NCI-H1092 (cell line): ENCODE measurements at regions not wholly inside any gene's neighbourhood (a gene's known extent, or its start where the extent isn't known, plus 50 kb on each side); places are given as distances from the start of the nearest gene placed in this dataset.
"Not testable (repeated sequence)": the region's sequence is repeated elsewhere in the genome, so short reads cannot be mapped to it uniquely, and the experiment has no call there.

Experiments used
- DNase-seq: peaks from one replicate; lab custom pipeline; 2025; lab: John Stamatoyannopoulos, UW

- not testable (repeated sequence) for DNase-seq
Observed at GRCh38 chr5:177857642-177858200, 75.0 kb upstream of the FAM153A start.

GRCh38 chr5:177856474-177856873 is 73.8 kb upstream of the FAM153A start:
- not testable (repeated sequence) for DNase-seq

GRCh38 chr5:177847914-177848313 is 65.2 kb upstream of the FAM153A start:
- not testable (repeated sequence) for DNase-seq

- DNase-seq, result not testable (repeated sequence)
Observed at GRCh38 chr5:177846598-177846997, 63.9 kb upstream of the FAM153A start.

- not testable (repeated sequence) for DNase-seq
Observed at GRCh38 chr5:177845906-177846305, 63.2 kb upstream of the FAM153A start.

- DNase-seq, result not testable (repeated sequence)
Observed at GRCh38 chr5:177836191-177836590, 53.5 kb upstream of the FAM153A start.
